ENCODE measurements at regions not wholly inside any gene's neighbourhood (a gene's known extent, or its start where the extent isn't known, plus 50 kb on each side); places are given as distances from the start of the nearest gene placed in this dataset.

GRCh38 chrX:96389281-96390047, 295.2 kb upstream of the DIAPH2 start:
- DNase-seq = no peak
- H3K4me3 ChIP-seq = no peak overlapping the region
- no peaks in the 10 kb centered on the region for H3K4me1 ChIP-seq
- H3K9me3 ChIP-seq = no peaks in the 10 kb centered on the region
- 58 to 93% methylated on average over 3 to 5 of the region's 5 CpGs for WGBS, 2 donors (ENCODE audit: low coverage in 1 of 2)
- no peaks in the 10 kb centered on the region for H3K36me3 ChIP-seq
- no peaks in the 10 kb centered on the region for H3K27me3 ChIP-seq
- intact Hi-C loops (cut with DNase I; ENCODE audit: low total_unique reads) = no loop called here
- H3K27ac ChIP-seq = no peak overlapping the region
- no peak for TF ChIP-seq EP300 (IDR thresholded peaks at IDR 0.05; ENCODE audit: low read depth)
- TF ChIP-seq POLR2A (IDR thresholded peaks at IDR 0.05) = no peak
- TF ChIP-seq POLR2AphosphoS5 (IDR thresholded peaks at IDR 0.05) = no peak
- TF ChIP-seq CTCF (IDR thresholded peaks at IDR 0.05) = no peak
- in situ Hi-C loops (cut with MboI; ENCODE audit: low pct_ligation_motif_present in 1 of 4, low pct_unique_long_range_greater_than_20kb in 1 of 4, low sequenced_read_pairs in 3 of 4) = no loop called here

GRCh38 chrX:96394598-96394997, 290.0 kb upstream of the DIAPH2 start:
- 44% methylated on average over 1 of the region's 1 CpG; no CpG with 5 or more reads in 1 of the 2 donors for WGBS, 2 donors (ENCODE audit: low coverage in 1 of 2)
- intact Hi-C loops (cut with DNase I; ENCODE audit: low total_unique reads) = no loop called here

GRCh38 chrX:96403446-96403845, 281.2 kb upstream of the DIAPH2 start:
- no peak overlapping the region for H3K4me3 ChIP-seq
- intact Hi-C loops (cut with DNase I; ENCODE audit: low total_unique reads) = no loop called here
- peaks cover 0 to 8% (median 3%) of the 10 kb centered on the region in 4 donors for H3K4me1 ChIP-seq
- no peak for DNase-seq
- in situ Hi-C loops (cut with MboI; ENCODE audit: low pct_ligation_motif_present in 1 of 4, low pct_unique_long_range_greater_than_20kb in 1 of 4, low sequenced_read_pairs in 3 of 4) = no loop called here
- no peaks in the 10 kb centered on the region for H3K27me3 ChIP-seq
- 65% methylated on average over 3 of the region's 3 CpGs; no CpG with 5 or more reads in 1 of the 2 donors for WGBS, 2 donors (ENCODE audit: low coverage in 1 of 2)
- H3K36me3 ChIP-seq = no peaks in the 10 kb centered on the region
- H3K27ac ChIP-seq = no peak overlapping the region
- H3K9me3 ChIP-seq = no peaks in the 10 kb centered on the region
- no peak for TF ChIP-seq POLR2AphosphoS5 (IDR thresholded peaks at IDR 0.05)
- TF ChIP-seq EP300 (IDR thresholded peaks at IDR 0.05; ENCODE audit: low read depth) = no peak
- no peak for TF ChIP-seq CTCF (IDR thresholded peaks at IDR 0.05)
- TF ChIP-seq POLR2A (IDR thresholded peaks at IDR 0.05) = no peak

More at GRCh38 chrX:96394598-96394997, 290.0 kb upstream of the DIAPH2 start:
- Histone ChIP-seq H3K9me3 (no peaks in the 10 kb centered on the region), H3K27ac (no peak overlapping the region), H3K4me3 (no peak overlapping the region), H3K27me3 (no peaks in the 10 kb centered on the region), H3K36me3 (no peaks in the 10 kb centered on the region), H3K4me1 (no peaks in the 10 kb centered on the region)
- no peak for DNase-seq
- in situ Hi-C loops (cut with MboI; ENCODE audit: low pct_ligation_motif_present in 1 of 4, low pct_unique_long_range_greater_than_20kb in 1 of 4, low sequenced_read_pairs in 3 of 4) = no loop called here
- no peak for TF ChIP-seq POLR2AphosphoS5 (IDR thresholded peaks at IDR 0.05)
- no peak for TF ChIP-seq POLR2A (IDR thresholded peaks at IDR 0.05)
- no peak for TF ChIP-seq CTCF (IDR thresholded peaks at IDR 0.05)
- TF ChIP-seq EP300 (IDR thresholded peaks at IDR 0.05; ENCODE audit: low read depth) = no peak

DNA sequence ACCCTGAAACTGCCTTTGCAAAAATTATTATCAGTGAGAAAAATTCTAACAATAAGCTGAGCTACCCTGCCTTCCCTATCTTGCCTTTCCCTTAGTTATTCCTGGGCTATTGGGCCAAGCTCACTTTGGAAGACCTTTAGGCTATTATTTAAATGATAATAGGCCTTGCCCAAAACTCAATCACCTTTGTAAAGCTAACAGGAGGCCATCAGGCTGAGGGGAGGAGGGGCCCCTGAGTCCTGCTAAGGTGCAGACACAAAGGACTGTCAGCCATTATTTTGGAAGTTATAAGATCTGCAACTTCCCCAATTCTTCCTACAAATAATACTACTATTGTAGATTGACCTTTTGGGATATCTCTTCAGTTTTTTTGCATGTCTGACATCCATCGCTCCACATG, 278.8 kb upstream of the DIAPH2 start:
- Histone ChIP-seq H3K27me3 (no peaks in the 10 kb centered on the region), H3K36me3 (no peaks in the 10 kb centered on the region), H3K4me3 (no peak overlapping the region), H3K4me1 (peaks cover 0 to 8% (median 3%) of the 10 kb centered on the region in 4 donors), H3K9me3 (no peaks in the 10 kb centered on the region), H3K27ac (no peak overlapping the region)
- TF ChIP-seq EP300 (IDR thresholded peaks at IDR 0.05; ENCODE audit: low read depth) (no peak), POLR2A (IDR thresholded peaks at IDR 0.05) (no peak), POLR2AphosphoS5 (IDR thresholded peaks at IDR 0.05) (no peak), CTCF (IDR thresholded peaks at IDR 0.05) (no peak)
- 100% methylated on average over 1 of the region's 1 CpG; no CpG with 5 or more reads in 1 of the 2 donors for WGBS, 2 donors (ENCODE audit: low coverage in 1 of 2)
- DNase-seq = no peak
- intact Hi-C loops (cut with DNase I; ENCODE audit: low total_unique reads) = no loop called here
- in situ Hi-C loops (cut with MboI; ENCODE audit: low pct_ligation_motif_present in 1 of 4, low pct_unique_long_range_greater_than_20kb in 1 of 4, low sequenced_read_pairs in 3 of 4) = no loop called here

Measured in transverse colon (tissue), 4 donors.